Stomach (tissue), 4 donors: ENCODE measurements at regions not wholly inside any gene's neighbourhood (a gene's known extent, or its start where the extent isn't known, plus 50 kb on each side); places are given as distances from the start of the nearest gene placed in this dataset.

Source experiments
- EP300 ChIP-seq: sonication (generic); formaldehyde crosslinking; IDR thresholded peaks from one replicate; pipeline ENCODE4 v1.6.1; 2017; ENCODE audit warnings: antibody characterized with exemption
- POLR2A ChIP-seq, 4 donors: fragments of 450-650 bp; IDR thresholded peaks; one replicate each; pipeline ENCODE4 v1.6.1; 2016; ENCODE audit warnings: antibody characterized with exemption in 4 of 4, control low read depth in 2 of 4, mild to moderate bottlenecking in 1 of 4, moderate library complexity in 1 of 4
- POLR2AphosphoS5 ChIP-seq, 3 donors: sonication (generic); formaldehyde crosslinking; IDR thresholded peaks; one replicate each; pipeline ENCODE4 v1.6.1; 2016; ENCODE audit warnings: antibody characterized with exemption in 3 of 3
- TF ChIP-seq, protein P1 (sequence below), 7 experiments: fragments of 450-650 bp in 4 of 7; fragments of 200-600 bp in 3 of 7; sonication (generic) in 3 of 7; IDR thresholded peaks; one replicate each; pipeline ENCODE4 v1.5.1; 2016 to 2019; ENCODE audit warnings: antibody characterized with exemption in 7 of 7, control low read depth in 2 of 7, mild to moderate bottlenecking in 1 of 7

- TF ChIP-seq POLR2AphosphoS5 (IDR thresholded peaks at IDR 0.05) (no peak), EP300 (no peak), POLR2A (IDR thresholded peaks at IDR 0.05) (no peak)
- TF ChIP-seq, protein P1, sequence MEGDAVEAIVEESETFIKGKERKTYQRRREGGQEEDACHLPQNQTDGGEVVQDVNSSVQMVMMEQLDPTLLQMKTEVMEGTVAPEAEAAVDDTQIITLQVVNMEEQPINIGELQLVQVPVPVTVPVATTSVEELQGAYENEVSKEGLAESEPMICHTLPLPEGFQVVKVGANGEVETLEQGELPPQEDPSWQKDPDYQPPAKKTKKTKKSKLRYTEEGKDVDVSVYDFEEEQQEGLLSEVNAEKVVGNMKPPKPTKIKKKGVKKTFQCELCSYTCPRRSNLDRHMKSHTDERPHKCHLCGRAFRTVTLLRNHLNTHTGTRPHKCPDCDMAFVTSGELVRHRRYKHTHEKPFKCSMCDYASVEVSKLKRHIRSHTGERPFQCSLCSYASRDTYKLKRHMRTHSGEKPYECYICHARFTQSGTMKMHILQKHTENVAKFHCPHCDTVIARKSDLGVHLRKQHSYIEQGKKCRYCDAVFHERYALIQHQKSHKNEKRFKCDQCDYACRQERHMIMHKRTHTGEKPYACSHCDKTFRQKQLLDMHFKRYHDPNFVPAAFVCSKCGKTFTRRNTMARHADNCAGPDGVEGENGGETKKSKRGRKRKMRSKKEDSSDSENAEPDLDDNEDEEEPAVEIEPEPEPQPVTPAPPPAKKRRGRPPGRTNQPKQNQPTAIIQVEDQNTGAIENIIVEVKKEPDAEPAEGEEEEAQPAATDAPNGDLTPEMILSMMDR (IDR thresholded peaks at IDR 0.05), result no peak
Observed at GRCh38 chr21:17386498-17386897, 126.3 kb upstream of the CXADR start.
